ENCODE measurements at regions not wholly inside any gene's neighbourhood (a gene's known extent, or its start where the extent isn't known, plus 50 kb on each side); places are given as distances from the start of the nearest gene placed in this dataset.

DNA sequence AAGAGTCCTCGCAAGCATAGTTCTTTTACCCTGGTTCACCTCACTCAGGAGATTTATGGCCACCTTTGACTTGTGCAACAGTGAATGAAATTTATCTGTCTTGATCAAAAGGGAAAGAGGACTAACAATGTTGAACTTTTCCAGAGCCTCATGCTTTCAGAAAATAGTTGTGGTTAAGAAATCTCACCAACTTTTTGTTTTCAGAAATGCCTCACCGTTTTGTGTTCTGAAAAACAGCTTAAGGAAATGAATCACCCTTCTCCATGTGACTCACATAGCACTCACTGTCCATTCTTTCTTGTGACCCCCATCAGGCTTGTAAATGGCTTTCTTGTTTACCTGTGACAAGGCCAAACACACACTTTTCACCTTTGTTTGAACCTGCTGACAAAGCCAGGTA, 148.6 kb upstream of the FAM3C start:
- TF ChIP-seq, protein P1, sequence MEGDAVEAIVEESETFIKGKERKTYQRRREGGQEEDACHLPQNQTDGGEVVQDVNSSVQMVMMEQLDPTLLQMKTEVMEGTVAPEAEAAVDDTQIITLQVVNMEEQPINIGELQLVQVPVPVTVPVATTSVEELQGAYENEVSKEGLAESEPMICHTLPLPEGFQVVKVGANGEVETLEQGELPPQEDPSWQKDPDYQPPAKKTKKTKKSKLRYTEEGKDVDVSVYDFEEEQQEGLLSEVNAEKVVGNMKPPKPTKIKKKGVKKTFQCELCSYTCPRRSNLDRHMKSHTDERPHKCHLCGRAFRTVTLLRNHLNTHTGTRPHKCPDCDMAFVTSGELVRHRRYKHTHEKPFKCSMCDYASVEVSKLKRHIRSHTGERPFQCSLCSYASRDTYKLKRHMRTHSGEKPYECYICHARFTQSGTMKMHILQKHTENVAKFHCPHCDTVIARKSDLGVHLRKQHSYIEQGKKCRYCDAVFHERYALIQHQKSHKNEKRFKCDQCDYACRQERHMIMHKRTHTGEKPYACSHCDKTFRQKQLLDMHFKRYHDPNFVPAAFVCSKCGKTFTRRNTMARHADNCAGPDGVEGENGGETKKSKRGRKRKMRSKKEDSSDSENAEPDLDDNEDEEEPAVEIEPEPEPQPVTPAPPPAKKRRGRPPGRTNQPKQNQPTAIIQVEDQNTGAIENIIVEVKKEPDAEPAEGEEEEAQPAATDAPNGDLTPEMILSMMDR (IDR thresholded peaks at IDR 0.05; ENCODE audit: extremely low read depth in 1 of 2, insufficient read depth in 1 of 2, low read depth in 1 of 2, low read length in 2 of 2): no peak
- TF ChIP-seq POLR2A (IDR thresholded peaks at IDR 0.05; ENCODE audit: low read depth, low read length) (peak; percentile 31), JUN (IDR thresholded peaks at IDR 0.05; ENCODE audit: borderline replicate concordance, insufficient read depth, insufficient read length, low read depth) (peak; percentile 99), POLR2AphosphoS5 (IDR thresholded peaks at IDR 0.05; ENCODE audit: insufficient read depth, low read depth, low read length) (peak; percentile 81), FOS (IDR thresholded peaks at IDR 0.05; ENCODE audit: borderline replicate concordance, insufficient read depth, low read length) (peak; percentile 99), EZH2 (IDR thresholded peaks at IDR 0.05; ENCODE audit: borderline replicate concordance, low read depth, low read length, severe bottlenecking) (no peak), MYC (IDR thresholded peaks at IDR 0.05; ENCODE audit: low read depth, low read length) (no peak)
- TF ChIP-seq, protein P2, sequence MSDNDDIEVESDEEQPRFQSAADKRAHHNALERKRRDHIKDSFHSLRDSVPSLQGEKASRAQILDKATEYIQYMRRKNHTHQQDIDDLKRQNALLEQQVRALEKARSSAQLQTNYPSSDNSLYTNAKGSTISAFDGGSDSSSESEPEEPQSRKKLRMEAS (IDR thresholded peaks at IDR 0.05; ENCODE audit: insufficient read depth, insufficient read length): no peak
